Inflammatory macrophage treated with lipopolysaccharide for 4 hours (primary cell): ENCODE measurements at regions not wholly inside any gene's neighbourhood (a gene's known extent, or its start where the extent isn't known, plus 50 kb on each side); places are given as distances from the start of the nearest gene placed in this dataset.
"Not testable (repeated sequence)": the region's sequence is repeated elsewhere in the genome, so short reads cannot be mapped to it uniquely, and the experiment has no call there.

Experiments used
- DNase-seq: peaks from one replicate; pipeline ENCODE4 v3.0.0-alpha.2; 2020

DNA sequence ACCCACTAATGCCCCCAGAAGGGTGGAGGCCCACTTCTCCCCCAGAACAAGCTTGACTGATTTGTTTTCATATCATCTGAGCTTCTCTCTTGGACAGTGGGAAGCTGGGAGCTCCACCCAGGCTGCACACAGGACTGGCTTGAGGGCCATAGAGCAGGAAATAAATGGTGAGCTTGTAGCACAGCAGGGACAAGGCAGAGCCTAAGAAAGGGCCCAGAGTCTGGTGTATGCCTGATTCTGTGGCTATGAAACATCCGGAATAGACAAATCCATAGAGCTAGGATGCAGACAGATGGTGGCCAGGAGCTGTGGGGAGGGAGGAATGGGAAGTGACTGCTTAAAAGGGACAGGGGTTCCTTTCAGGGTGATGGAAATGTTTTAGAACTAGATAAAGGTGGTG, 79.0 kb downstream of the ARL6IP4 start:
- no peak for DNase-seq

DNA sequence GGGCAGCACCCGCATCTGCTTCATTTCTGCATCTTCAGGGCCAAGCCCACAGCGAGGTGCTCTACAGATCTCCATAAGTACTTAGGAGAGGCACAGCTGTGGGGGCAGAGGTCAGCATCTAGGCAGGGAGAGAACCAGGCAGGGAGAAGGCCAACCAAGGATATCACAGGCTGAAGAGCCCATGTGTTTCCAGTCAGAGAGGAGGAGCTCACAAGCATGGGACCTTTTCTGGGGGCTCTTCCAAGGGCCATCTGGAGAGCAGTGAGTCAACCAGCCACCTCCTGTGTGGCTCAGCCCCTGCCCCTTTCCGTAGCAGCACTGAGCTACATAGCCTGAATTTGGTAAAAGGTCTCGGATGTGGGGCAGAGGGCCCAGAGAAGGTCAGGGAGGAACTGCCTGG, 78.5 kb downstream of the ARL6IP4 start:
- no peak for DNase-seq

DNA sequence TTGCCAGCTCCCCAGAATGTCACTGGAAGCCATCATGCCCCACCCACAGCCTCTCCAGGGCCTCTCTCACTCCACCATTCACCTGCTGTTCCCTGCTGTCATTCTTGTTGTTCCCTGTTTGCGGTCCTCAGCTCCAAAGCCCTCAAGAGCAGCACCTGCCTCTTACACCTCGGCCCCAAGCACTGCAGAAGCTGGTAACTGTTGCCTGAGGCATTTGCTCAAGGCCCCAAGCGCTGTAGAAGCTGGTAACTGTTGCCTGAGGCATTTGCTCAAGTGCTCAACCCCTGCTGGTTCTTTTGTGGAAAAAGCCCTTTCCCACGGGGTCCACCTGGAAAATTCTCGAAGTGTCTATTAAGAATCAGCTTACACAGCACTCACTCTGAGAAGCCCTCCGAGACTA, 78.0 kb downstream of the ARL6IP4 start:
- no peak for DNase-seq

DNA sequence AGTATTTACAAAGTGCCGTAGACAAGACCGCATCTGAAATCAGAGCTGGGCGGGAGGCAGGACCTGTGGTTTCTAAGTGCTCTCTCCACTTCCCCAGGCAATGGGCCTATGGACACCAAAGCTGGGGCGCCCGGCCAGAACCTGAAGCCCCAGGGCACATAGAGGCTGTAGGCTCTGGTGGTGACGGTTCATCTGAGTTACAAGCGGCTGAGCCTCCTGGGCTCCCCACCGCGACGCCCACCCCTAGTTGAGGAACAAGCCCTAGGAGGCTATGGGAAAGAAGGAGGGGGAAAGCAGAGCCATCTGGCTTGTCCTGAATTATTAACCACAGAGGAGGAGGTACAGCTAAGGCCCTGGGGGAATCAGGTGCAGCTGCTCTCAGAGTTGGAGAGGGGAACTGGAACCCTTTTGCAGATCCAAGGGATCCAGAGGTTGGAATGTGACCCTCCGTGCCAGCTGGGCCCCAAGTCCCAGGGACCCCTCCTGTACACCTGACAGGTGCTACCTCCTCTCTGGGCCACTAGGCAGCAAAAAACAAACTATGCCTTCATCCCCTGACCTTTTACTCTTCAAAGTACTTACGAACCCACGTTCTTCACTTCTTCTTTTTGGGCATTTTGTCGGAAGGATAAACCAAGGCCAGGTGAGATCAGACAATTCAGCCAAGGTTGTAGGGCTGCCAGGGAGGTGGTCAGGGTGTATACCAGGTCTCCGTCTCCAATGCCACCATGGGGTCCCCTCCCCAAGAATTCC, 77.2 kb downstream of the ARL6IP4 start:
- no peak for DNase-seq

DNA sequence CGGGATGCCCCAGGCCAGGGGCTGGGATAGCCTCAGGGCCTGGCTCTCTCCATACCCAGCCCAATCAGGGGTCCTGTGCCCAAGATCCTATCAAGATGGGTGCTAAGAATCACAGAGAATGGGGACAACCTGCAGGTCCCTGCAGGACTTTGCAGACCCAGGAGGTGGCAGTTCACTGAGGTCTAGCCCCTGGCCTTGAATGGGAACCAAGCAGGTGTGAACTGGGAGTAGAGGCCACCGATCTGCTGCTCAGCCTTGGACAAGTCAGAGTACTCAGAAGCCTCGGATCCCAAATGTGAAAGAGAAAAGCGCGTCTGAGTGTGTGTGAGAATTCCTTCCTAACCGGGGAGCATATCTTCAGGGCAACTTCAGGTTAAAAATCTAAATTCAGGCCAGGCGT, 76.2 kb downstream of the ARL6IP4 start:
- no peak for DNase-seq

DNA sequence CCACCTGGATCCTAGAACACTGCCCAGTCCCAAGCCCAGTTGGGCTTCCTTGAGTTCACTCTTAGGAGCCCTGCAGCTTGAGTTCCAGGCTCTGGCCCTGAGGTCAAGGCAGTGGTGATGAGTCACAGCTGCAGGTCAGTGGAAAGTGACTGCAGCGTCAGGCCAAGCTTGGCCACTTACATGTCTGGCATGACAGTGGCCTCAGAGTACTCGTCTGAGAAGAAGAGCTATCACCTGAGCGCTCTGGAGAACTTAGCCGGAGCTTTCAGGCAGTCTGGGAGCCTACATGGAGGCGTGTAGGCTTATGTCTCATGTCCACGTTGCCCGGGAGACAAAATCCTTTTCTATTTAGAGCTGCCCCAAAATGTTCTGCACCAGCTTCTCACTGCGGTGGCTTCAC, 75.6 kb downstream of the ARL6IP4 start:
- DNase-seq: no peak

DNA sequence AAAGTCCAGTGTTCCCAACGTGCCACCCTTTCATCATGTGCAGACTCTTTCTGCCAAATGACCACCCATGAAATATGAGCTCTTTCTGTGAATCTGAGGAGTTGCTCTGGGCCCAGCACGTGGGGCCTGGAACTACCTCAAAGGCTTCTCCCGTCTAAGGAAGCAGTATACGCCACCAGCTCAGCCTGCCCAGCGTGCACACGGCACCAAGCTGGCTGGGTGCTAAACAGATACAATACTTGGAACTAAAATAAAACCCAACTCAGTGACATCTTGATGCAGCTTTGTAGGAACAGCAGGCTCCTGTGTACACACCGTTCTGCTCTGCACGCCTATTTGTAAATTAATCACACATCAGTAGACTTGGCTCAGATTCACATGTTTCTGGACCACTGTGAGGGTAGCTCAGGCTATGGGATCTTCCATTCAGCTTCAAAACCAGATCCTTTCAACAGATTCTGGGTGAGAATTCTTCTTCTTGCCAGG, 74.8 kb downstream of the ARL6IP4 start:
- DNase-seq: no peak

DNA sequence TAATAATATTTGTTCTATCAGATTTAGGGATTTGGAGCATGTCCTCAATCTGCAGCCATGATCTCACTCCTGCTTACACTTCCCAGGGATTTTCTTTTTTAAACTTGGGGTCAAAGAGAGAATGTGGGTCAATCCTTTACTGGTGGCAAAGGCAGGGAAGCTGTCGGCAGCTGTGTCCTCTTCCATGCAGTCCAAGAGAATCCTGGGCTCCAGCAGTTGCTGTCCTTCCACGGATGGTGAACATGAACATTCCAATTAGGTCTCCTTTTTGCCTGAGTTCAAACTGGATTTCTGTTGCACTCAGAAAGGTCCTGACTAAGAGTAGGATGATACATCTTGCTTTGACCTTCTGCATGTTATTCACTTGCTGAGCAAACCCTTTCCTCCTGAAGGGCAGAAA, 73.9 kb downstream of the ARL6IP4 start:
- DNase-seq: no peak

DNA sequence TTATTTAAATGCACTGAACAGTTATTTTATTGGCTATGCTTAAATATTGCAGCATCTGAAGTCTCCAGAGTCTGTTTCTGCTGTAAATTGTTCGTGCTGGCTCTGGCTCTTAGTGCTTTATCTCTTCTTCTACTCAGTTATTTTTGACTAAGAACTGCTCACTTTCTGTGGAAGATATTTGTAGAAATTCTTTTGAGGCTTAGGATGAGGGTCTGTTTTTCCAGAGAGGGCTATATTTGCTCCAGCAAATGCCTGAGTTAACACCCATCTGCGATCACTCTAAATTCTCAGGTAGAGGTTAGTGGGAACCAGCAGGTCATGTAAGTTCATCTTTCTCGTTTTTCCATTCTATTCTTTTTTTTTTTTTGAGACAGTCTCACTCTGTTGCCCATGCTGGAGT, 71.1 kb downstream of the ARL6IP4 start:
- DNase-seq: no peak

DNA sequence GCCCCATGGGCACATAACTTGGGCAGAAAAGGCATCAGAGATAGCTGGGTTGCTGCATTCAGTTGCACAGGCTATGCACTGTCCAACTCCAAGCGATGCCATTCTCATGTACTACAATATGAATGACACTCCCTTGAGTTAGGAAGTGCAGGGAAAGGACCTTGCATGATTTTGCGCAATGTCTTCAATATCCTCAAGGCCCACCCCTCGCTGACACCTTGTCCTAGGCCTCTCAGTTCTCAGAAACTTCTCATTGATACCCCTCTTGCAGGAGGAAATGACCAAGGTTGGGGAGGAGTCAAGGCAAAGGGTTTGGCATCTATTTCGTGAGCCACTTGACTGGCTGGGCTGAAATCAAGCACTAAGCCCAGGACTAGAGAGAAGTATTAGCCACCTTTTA, 70.4 kb downstream of the ARL6IP4 start:
- DNase-seq: no peak

DNA sequence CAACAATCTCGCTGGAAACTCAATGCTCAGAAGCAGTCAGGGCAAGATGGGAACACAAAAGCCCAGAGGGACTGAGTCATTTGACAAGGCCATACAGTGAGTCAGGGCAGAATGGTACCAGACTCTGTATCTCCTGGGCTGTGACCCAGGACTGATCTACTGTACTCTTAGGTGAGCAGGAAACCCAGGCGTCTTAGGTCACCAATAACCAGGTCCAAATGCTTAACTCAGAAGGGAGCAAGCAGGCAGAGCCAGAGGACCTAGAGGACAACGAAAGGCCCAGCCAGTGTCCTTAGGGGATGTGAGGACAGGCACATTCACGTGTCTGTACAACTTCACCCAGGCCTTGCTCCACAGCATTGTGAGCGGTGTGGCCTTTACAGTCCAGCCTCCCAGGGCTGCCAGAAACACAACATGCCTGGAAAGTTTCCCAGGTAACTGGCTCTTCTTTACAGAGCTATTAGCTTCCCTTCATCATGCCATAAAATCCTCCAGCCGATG, 69.9 kb downstream of the ARL6IP4 start:
- DNase-seq: no peak

DNA sequence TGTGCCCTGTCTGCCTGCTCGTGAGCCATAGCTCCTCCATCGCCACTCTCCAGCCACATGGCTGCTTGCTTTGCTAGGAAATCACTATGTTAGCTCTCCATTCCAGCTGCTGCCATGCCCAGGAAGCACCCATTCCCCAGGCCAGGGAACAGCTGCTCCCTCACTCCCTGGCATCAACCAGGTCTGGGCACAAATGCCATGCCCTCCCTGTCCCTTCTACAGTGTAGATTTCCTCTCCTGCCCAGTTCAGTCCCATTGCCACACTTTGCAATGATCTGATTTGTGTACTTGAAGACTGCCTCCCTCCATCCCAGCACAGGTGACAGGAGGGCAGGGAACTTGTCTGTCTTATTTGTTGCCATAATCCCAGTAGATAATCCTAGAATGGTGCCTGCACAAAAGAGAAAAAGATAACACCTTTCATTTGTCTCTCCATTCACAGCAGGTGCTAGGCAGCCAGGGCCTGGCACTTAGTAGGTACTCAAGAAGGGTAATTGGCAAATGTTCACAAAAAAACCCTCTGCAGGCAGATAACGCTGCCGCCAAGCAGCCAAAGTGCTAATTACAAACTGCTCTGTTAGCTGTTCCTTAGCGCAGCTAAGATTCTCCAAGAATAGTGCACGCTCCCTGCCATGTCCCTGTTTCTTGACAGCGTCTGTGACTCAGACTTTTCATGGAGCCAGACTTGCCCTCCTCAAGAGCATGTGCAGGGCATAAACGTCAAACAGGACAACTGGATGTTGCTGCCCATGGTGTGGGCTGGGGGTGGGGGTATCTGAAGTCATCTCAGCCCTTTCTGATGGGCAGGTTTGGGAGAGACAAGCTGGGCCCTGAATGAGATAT, 69.1 kb downstream of the ARL6IP4 start:
- no peak for DNase-seq

DNA sequence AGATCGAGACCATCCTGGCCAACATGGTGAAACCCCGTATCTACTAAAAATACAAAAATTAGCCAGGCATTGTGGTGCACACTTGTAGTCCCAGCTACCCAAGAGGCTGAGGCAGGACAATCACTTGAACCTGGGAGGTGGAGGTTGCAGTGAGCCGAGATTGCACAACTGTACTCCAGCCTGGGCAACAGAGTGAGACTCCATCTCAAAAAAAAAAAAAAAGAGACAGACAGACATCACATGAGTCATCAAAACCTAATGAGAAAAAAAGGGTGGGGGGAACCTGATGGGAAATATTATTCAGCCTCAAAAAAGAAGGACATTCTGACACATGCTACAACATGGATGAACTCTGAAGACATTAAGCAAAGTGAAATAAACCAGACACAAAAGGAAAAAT, 67.4 kb downstream of the ARL6IP4 start:
- DNase-seq: not testable (repeated sequence)

DNA sequence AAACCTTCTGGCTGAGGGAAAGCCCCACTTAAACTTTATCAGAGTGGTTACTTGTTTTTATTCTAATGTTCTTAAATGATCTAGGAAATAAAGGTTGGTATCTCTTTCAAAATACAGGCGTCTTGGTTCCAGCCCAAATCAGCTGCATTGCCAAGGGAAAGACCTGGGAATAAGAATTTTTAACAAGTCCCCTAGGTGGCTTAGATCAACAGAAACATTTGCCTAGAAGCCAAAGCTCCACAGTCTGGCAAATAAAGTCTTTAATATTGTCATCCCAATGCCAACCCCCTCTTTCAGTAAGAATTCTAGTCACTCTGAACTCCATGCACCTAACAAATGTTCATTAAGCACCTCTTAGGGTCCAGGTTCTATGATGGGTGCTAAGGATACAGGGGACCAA, 66.8 kb downstream of the ARL6IP4 start:
- DNase-seq: no peak

DNA sequence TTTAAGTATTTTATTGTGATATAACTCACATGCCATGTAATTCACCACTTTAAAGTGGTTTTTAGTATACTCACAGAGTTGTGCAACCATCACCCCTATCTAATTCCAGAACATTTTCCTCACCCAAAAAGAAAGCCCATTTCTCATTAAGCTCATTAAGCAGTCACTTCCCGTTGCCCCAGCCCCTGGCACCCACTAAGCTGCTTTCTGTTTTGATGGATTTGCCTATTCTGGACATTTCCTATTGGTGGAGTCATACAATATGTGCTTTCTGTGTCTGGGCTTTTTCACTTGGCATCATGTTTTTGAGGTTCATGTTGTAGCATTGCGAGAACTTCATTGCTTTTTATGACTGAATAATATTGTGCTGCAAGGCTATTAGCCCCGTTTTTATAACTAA, 66.0 kb downstream of the ARL6IP4 start:
- peak; percentile 3 for DNase-seq

DNA sequence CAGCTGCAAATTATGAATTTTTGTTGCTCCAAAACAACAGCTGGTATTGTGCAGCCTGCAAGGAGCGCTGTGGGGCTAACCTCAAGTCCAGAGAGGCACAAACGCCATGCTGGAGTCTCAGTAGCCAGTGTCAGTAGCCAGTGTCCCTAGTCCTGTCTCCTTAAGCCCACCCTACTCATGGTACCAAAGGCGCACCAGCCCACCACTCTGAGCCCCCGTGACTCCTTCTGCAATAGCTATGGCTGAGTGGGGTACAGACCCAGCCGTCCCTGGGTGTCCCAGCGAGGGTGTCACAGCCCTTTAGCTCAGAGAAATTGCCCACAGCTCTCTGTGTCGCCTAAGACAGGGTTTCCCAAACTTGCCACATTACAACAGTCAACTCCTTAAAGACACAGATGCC, 65.2 kb downstream of the ARL6IP4 start:
- no peak for DNase-seq

DNA sequence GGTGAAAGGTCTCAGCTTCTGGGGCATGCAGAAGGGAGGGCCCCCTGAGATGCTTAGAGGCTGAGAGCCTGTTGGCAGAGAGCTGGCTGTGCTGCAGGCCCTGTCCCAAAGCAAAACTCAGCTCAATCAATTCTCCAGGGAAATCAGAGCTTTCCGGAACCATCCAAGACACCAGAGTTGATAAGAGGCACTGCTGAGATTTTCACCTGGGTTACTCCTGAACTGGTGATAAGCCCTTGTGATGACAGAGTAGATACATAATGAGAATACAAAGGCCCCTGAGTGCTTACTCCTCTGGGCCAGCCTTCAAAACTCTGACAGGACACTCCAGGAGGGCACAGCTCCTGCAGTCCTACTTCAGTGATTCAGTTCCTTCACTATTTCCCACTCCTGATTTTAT, 63.9 kb downstream of the ARL6IP4 start:
- DNase-seq: no peak

DNA sequence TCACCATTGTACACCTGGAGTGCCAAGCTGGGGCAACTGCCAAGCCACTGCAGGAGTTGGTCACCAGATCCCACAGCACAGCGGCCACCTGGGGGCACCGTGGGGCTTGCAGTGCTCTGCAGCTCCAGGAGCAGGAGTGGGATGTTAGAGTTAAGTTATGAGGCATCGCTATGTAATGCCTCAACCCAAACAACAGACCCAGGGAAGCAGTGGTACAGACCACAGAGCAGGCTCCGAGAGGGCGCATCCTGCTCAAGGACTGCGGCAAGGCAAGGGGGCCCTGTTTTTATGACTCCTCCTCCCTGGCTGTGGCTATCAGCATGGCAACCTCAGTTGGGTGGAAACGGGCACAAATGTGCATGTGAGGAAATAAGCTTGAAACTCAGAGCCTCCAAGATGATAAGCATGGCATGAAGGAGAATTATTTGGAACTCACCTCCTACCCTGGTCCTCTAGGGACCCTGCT, 63.1 kb downstream of the ARL6IP4 start:
- peak; percentile 41 for DNase-seq

DNA sequence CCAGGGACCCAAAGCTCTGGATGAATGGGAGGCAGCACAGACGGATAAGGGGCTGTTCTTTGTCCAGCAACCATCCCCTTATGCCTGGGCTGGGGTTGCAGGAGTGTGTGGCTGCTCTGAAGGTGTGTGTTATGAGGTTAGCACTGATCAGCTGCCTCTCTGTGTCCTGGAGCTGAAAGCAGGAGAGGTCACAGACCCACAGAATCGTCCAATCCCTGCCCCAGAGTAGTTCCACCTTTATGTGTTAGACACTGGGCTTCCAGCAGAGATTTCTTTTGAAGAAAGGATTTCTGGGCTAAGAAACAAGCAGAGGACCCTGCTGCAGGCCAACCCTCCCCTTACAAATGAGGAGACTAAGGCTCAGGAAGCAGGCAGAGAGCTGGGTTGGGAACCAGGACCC, 62.4 kb downstream of the ARL6IP4 start:
- no peak for DNase-seq

DNA sequence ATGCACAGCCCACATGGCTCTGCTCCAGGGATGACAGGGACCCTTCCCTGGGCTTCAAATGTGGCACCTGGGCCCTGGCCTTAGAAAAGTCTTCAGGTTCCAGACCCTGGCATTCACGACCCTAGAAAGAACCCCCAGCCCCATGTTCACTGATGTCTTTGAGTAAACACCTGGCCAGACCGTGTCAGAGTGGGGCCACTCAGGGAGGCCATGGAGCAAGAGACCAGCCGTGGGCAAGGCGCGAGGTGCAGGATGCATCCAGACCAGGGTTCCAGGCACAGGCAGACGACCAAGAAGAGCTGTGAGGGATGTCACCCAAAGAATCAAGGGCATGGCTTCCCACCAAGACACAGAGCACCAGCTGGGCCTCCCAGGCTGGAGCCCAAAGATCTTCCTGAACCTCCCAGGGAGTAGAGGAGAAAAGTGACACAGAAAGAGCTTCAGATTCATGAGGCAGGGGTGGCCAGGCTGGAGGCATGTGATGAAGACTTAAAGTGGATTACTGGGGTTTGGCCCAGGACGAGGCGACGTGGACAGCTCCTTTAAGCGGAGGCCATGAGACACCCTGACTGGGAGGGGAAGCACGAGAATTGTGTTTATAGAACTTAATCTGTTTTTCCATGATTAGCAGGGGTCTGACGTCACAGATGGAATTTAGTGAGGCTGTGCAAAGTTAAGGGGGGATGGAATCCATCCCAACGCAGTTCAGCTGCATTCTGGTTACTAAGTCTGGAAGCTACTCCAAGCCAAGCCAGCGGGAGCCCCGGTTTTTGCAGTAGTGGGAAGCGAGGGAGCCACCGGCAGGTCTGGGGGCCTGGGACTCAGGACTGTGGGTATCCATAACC, 61.6 kb downstream of the ARL6IP4 start:
- DNase-seq: no peak

DNA sequence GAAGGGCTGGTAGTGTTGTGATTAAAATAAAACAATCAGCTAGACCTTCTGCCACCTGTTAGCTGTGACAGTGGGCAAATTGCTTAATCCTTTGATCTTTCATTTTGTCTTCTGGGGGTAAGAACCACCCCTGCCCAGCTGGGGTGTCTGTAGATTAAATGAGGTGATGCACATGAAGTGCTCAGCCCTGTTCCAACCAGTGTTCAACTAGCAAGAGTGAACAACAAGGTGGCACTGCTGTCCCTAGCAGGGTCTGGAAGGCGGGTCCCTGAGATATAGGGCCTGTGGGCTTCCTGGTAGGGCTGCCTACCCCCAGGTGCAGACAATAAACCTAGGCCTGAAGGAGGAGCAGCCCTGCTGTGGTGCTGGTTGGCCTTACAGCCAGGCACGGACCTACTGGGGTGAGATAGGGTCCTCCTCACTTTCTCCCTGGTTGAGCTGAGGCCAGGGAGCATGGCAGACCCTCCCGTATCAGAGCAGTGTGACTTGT, 60.6 kb downstream of the ARL6IP4 start:
- no peak for DNase-seq

DNA sequence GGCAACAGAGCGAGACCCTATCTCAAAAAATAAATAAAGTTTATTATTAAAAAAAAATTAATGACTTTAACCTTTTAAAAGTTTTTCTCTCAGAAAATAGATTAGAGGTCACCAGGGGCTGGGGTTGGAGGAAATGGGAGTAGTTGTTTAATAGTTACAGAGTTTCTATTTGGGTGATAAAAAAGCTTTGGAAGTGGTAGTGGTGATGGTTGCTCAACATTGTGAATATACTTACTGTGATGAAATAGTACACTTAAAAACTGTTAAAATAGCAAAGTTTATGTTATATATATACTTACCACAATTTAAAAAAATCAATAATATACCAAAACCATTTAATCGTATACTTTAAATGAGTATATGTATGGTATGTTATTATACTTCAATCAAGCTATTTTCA, 59.6 kb downstream of the ARL6IP4 start:
- DNase-seq: peak; percentile 15

DNA sequence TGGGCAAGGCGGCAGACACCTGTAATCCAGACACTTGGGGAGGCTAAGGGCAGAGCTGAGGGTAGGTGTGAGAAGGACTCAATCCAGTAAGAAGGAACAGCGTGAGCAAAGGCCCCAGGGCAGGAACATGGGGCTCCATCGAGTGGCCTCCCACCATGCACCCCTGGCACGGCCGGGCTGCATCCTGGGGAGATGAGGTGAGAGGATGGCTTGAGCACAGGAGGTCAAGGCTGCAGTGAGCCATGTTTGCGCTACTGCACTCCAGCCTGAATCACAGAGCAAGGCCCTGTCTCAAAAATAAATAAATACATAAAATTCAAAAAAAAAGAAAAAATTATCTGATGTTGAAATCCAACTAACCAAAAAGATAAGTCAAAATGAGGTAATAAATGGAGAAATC, 58.5 kb downstream of the ARL6IP4 start:
- DNase-seq: no peak
